ENCODE measurements at regions not wholly inside any gene's neighbourhood (a gene's known extent, or its start where the extent isn't known, plus 50 kb on each side); places are given as distances from the start of the nearest gene placed in this dataset.

- Mint-ChIP-seq H3K4me1 (ENCODE audit: low read depth, unreplicated experiment) (peaks cover 18% of the 10 kb centered on the region), H3K36me3 (ENCODE audit: low read depth, unreplicated experiment) (no peaks in the 10 kb centered on the region), H3K9me3 (ENCODE audit: unreplicated experiment) (peaks cover 6% of the 10 kb centered on the region), H3K4me3 (ENCODE audit: unreplicated experiment) (no peak overlapping the region), H3K27me3 (ENCODE audit: low read depth, unreplicated experiment) (peaks cover 41% of the 10 kb centered on the region), H3K27ac (ENCODE audit: unreplicated experiment) (no peak overlapping the region)
- no peak overlapping the region for H3K9ac ChIP-seq (ENCODE audit: low read length)
- H3K9me3 ChIP-seq (ENCODE audit: insufficient read depth, low read depth, low read length), result no peaks in the 10 kb centered on the region
- H3K27me3 ChIP-seq (ENCODE audit: insufficient read depth, low read length), result peaks cover 49% of the 10 kb centered on the region
- H3K79me2 ChIP-seq (ENCODE audit: insufficient read depth, low read length), result no peaks in the 10 kb centered on the region
- no peaks in the 10 kb centered on the region for H4K20me1 ChIP-seq (ENCODE audit: insufficient read depth, low read length)
- no peak overlapping the region for H3K27ac ChIP-seq (ENCODE audit: low read depth, low read length)
- no peak overlapping the region for H2AFZ ChIP-seq (ENCODE audit: low read depth, low read length)
- TF ChIP-seq EZH2 (IDR thresholded peaks at IDR 0.05; ENCODE audit: insufficient read depth, low read length), result no peak
- TF ChIP-seq CTCF (IDR thresholded peaks at IDR 0.05; ENCODE audit: insufficient read depth, low read depth, low read length), result no peak
- H3K36me3 ChIP-seq (ENCODE audit: insufficient read depth, low read length), result no peaks in the 10 kb centered on the region
- H3K4me2 ChIP-seq (ENCODE audit: low read length), result no peak overlapping the region
- DNase-seq (ENCODE audit: low read depth) (no peak), FAIRE-seq (no peak)
- no peak overlapping the region for H3K4me3 ChIP-seq (ENCODE audit: insufficient read depth, low read depth, low read length)
- no peaks in the 10 kb centered on the region for H3K4me1 ChIP-seq (ENCODE audit: insufficient read depth, low read length)
Measured at GRCh38 chr3:72261566-72262564, 476.9 kb upstream of the PROK2 start.

- Mint-ChIP-seq H3K27me3 (ENCODE audit: low read depth, unreplicated experiment) (peaks cover 50% of the 10 kb centered on the region), H3K9me3 (ENCODE audit: unreplicated experiment) (peaks cover 6% of the 10 kb centered on the region), H3K4me1 (ENCODE audit: low read depth, unreplicated experiment) (peaks cover 16% of the 10 kb centered on the region), H3K4me3 (ENCODE audit: unreplicated experiment) (no peak overlapping the region), H3K36me3 (ENCODE audit: low read depth, unreplicated experiment) (no peaks in the 10 kb centered on the region), H3K27ac (ENCODE audit: unreplicated experiment) (no peak overlapping the region)
- H2AFZ ChIP-seq (ENCODE audit: low read depth, low read length), result no peak overlapping the region
- peaks cover 8% of the 10 kb centered on the region for H3K4me1 ChIP-seq (ENCODE audit: insufficient read depth, low read length)
- TF ChIP-seq CTCF (IDR thresholded peaks at IDR 0.05; ENCODE audit: insufficient read depth, low read depth, low read length), result no peak
- no peak for TF ChIP-seq EZH2 (IDR thresholded peaks at IDR 0.05; ENCODE audit: insufficient read depth, low read length)
- H3K27me3 ChIP-seq (ENCODE audit: insufficient read depth, low read length), result peaks cover 45% of the 10 kb centered on the region
- no peaks in the 10 kb centered on the region for H3K36me3 ChIP-seq (ENCODE audit: insufficient read depth, low read length)
- no peaks in the 10 kb centered on the region for H4K20me1 ChIP-seq (ENCODE audit: insufficient read depth, low read length)
- H3K9ac ChIP-seq (ENCODE audit: low read length), result no peak overlapping the region
- DNase-seq (ENCODE audit: low read depth) (no peak), FAIRE-seq (no peak)
- H3K4me2 ChIP-seq (ENCODE audit: low read length), result no peak overlapping the region
- H3K27ac ChIP-seq (ENCODE audit: low read depth, low read length), result no peak overlapping the region
- H3K9me3 ChIP-seq (ENCODE audit: insufficient read depth, low read depth, low read length), result no peaks in the 10 kb centered on the region
- H3K79me2 ChIP-seq (ENCODE audit: insufficient read depth, low read length), result no peaks in the 10 kb centered on the region
- H3K4me3 ChIP-seq (ENCODE audit: insufficient read depth, low read depth, low read length), result no peak overlapping the region
Measured at GRCh38 chr3:72260588-72260910, 475.6 kb upstream of the PROK2 start.

Data from astrocyte (in vitro differentiated cells and primary cell).